SH-SY5Y (cell line): ENCODE measurements at regions not wholly inside any gene's neighbourhood (a gene's known extent, or its start where the extent isn't known, plus 50 kb on each side); places are given as distances from the start of the nearest gene placed in this dataset.

ENCODE experiments used
- GATA2 ChIP-seq: IDR thresholded peaks from 2 replicates; pipeline ENCODE4 v1.6.1; 2011; ENCODE audit warnings: mild to moderate bottlenecking, low read depth, low read length
- GATA3 ChIP-seq: IDR thresholded peaks from 2 replicates; pipeline ENCODE4 v1.6.1; 2011; ENCODE audit warnings: low read depth, mild to moderate bottlenecking, low read length, moderate library complexity

DNA sequence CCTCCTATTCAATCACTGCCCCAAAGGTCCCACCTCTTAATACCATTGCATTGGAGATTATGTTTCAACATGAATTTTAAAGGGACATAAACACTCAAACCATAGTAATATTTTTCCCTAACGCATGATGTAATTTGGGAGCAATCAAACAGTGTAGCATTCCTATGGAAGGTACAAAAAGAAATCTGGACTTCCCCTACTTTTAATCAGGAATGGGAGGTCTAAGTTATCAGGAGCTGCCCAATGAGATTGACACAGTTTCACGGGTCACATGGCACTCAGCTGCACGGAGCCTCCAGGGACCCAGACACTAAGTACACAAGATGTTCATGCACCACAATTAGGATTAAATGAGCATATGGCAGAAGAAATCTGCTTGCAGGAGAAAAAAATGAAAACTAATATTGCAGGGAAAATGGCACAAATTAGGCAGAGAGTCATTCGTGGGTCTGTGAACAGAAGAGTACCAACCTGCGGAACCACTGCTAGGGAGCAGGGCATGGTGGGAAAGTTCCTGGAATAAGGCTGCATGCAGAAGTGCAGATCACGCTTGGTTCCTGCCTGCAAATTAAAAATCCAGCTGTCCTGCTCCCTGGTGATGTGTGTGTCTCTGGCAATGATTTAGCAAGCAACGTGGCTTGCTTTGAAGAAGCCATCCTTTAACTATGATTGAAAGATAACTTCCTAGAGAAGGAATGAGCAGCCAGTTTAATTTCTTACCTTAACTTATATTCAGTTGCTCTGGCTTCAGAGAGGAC is 326.6 kb upstream of the ID2 start:
- no peak for TF ChIP-seq GATA3
- TF ChIP-seq GATA2, result no peak
